NOMO-1 treated with dmso at 0.1 percent for 144 hours (cell line): ENCODE measurements at regions not wholly inside any gene's neighbourhood (a gene's known extent, or its start where the extent isn't known, plus 50 kb on each side); places are given as distances from the start of the nearest gene placed in this dataset.
"Not testable (repeated sequence)": the region's sequence is repeated elsewhere in the genome, so short reads cannot be mapped to it uniquely, and the experiment has no call there.

ENCODE experiments used
- DNase-seq: peaks from one replicate; lab custom pipeline; 2025; ENCODE audit not compliant: unreplicated experiment; lab: John Stamatoyannopoulos, UW

GRCh38 chr10:34058845-34059614, 724.6 kb upstream of the NRP1 start:
- DNase-seq, result no peak

GRCh38 chr10:34055410-34055985, 721.0 kb upstream of the NRP1 start:
- not testable (repeated sequence) for DNase-seq

- no peak for DNase-seq
Measured at GRCh38 chr10:34049887-34050286, 715.4 kb upstream of the NRP1 start.

GRCh38 chr10:34049469-34049868, 715.0 kb upstream of the NRP1 start:
- no peak for DNase-seq

- DNase-seq, result no peak
Measured at GRCh38 chr10:34047389-34047788, 712.9 kb upstream of the NRP1 start.

GRCh38 chr10:34046506-34047034, 712.1 kb upstream of the NRP1 start:
- no peak for DNase-seq

DNA sequence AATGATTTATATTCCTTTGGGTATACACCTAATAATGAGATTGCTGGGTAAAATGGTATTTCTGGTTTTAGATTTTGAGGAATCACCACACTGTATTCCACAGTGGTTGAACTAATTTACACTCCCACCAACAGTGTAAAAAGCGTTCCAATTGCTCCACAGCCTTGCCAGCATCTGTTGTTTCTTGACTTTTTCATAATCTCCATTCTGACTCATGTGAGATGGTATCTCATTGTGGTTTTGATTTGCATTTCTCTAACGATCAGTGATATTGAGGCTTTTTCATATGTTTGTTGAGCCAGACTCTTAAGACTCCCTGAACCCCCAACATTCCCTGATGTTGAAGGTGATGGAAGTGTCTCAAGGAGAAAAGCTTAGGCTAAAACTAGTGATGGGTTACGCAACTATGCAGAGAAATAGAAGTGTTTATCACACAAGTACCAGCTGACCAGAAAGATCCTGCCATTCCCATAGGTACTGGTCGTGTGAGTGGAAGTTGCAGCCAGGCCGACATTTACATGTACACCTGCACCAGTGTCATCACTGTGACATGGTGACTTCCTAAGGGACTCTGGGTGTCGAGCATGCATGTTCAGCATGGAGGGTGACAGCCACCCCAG, 711.2 kb upstream of the NRP1 start:
- no peak for DNase-seq

- no peak for DNase-seq
Measured at GRCh38 chr10:34041871-34042270, 707.4 kb upstream of the NRP1 start.

GRCh38 chr10:34037499-34037898, 703.0 kb upstream of the NRP1 start:
- DNase-seq, result no peak

DNA sequence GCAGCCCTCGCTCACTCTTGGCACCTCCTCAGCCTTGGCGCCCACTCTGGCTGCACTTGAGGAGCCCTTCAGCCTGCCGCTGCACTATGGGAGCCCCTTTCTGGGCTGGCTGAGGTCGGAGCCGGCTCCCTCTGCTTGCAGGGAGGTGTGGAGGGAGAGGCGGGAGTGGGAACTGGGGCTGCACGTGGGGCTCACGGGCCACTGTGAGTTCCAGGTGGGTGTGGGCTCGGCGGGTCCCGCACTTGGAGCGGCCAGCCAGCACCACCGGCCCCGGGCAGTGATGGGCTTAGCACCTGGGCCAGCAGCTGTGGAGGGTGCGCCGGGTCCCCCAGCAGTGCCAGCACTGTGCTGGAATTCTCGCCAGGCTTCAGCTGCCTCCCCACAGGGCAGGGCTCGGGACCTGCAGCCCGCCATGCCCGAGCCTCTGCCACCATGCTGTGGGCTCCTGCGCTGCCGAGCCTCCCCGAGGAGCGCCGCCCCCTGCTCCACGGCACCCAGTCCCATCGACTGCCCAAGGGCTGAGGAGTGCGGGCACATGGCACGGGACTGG, 700.8 kb upstream of the NRP1 start:
- not testable (repeated sequence) for DNase-seq

GRCh38 chr10:34033078-34033477, 698.6 kb upstream of the NRP1 start:
- DNase-seq, result no peak

GRCh38 chr10:34032564-34032963, 698.1 kb upstream of the NRP1 start:
- no peak for DNase-seq

GRCh38 chr10:34031400-34031799, 696.9 kb upstream of the NRP1 start:
- DNase-seq, result no peak

GRCh38 chr10:34029455-34029854, 695.0 kb upstream of the NRP1 start:
- no peak for DNase-seq

GRCh38 chr10:34028936-34029335, 694.5 kb upstream of the NRP1 start:
- no peak for DNase-seq

DNA sequence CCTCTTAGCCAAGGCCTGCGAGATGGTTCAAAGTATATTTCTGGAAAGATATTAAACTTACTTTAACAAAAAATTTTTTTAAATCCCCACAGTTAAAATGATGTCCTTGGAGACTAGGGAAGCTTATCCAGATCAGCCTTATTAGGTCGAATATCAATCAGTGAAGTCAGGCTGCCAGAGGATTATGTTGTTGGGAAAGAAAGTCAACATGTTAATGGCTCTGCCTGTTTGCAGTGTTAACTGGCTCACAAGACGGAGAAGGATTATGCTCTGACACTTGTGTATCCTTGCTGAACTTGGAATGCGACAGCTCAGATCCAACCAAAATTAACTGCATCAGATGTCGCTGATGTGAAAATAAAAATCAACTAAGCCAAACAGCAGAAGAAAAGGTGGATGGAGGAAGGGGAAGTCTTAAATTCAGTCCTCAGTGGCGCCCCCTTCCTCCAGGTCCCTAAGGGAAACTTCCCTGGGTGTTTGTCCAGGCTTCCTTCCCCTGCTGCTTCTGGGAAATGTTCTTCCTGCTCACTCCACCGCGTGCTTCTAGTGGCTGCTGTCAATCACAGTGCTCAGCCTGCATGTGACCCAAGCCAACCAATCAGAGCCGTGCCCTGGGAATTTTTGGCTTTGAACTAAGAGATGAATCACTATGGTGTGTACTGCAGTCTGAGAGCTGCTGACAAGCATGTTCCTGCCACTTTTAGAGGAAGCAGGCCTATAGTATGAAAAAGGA, 690.4 kb upstream of the NRP1 start:
- no peak for DNase-seq

DNA sequence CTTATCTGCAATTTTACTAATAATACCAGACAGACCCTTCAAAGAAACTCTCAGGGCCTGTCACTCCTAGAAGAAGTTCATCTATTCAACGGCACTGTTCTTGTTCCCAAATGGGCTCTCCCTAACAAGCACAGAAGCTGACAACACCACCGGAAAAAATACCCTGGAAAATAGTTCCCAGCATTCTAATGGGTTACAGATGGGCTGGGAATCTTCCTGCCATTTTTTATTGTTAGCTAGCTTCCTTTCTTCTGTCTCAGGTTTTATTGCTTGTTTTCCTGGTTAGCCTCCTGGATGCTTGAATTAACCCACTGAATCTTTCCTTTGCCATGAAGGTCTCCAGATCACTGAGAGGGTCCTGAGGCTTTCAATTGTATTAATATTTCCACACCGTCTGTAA, 689.8 kb upstream of the NRP1 start:
- DNase-seq, result no peak

DNA sequence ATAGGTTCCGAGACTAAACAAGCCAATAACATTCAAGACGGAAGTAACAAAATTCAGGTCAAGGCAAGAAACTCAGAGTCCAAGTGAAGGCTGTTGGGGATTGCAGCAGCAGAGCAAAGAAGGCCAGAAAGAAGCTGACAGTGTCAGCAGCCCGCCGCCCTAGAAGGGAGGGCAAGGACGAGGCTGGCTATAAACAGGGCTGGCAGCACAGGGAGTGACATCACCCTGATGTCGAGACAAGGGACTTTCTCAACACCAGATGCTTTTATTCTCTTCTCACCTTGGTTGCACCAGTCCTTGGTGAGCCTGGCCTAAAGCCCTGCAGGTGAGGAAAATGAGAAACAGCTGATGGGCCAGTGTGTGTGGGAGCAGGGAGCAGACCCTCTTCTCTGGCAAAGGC, 687.7 kb upstream of the NRP1 start:
- no peak for DNase-seq

DNA sequence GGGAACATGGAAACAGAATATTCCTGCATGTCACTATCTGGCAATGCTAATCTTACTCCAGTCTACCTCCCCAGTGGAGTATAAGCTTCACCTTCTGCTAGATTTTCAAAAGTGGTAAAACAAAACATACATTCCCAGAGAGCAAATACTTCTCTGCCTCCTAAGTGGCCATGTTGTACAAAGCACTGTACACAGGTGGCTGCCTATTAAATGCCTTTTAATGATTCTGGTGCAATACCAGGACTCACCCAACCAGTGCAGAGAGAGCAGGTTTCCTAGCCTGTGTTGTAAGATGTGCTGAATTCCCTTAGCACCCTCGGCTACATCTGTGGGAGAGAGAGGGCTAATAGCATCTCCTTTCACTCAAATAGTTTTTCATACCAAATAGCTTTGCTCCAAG, 684.3 kb upstream of the NRP1 start:
- no peak for DNase-seq

DNA sequence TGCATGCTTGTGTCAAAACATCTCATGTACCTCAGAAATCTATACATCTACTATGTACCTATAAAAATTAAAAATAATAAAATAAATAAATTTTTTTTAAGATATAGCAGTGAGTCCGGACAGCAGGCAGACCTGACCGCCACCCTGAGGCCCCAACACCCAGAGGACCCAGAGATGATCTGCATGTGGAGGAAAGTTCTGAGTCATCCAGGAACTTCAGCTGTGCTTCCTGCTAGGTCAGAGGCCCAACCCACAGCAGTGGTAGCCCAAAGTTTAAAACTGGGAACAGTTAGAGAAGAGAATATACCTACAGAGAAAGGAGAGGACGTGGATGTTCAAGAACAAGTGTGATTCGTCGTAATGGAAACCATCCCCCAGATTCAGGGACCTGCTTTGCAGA, 683.7 kb upstream of the NRP1 start:
- no peak for DNase-seq

GRCh38 chr10:34017281-34017680, 682.8 kb upstream of the NRP1 start:
- DNase-seq, result no peak
